K562 (cell line): ENCODE measurements at regions not wholly inside any gene's neighbourhood (a gene's known extent, or its start where the extent isn't known, plus 50 kb on each side); places are given as distances from the start of the nearest gene placed in this dataset.
A peak's percentile ranks its signal among the peaks of the same experiment; 100 is the strongest.

Source experiments
- ATF7 ChIP-seq: fragments of 450-650 bp; IDR thresholded peaks from 2 replicates; pipeline ENCODE4 v1.7.1; 2014; ENCODE audit warnings: mild to moderate bottlenecking, moderate library complexity
- BRCA1 ChIP-seq, 2 experiments: fragments of 450-650 bp in 1 of 2; sonication (generic) in 1 of 2; formaldehyde crosslinking in 1 of 2; IDR thresholded peaks; 2 replicates each; pipeline versions ENCODE4 v1.5.0 to v1.6.1; 2017 to 2020; ENCODE audit warnings: mild to moderate bottlenecking in 1 of 2, missing genetic modification reagents in 1 of 2
- CCAR2 ChIP-seq: fragments of 200-400 bp; formaldehyde crosslinking; IDR thresholded peaks from 2 replicates; pipeline ENCODE4 v1.6.1; 2017; ENCODE audit warnings: mild to moderate bottlenecking, low read depth, low read length
- HDAC8 ChIP-seq: fragments of 450-650 bp; IDR thresholded peaks from 2 replicates; pipeline ENCODE4 v1.6.1; 2016; ENCODE audit warnings: mild to moderate bottlenecking, missing genetic modification characterization, moderate library complexity, missing compliant biosample characterization
- HIVEP1 ChIP-seq: fragments of 250-450 bp; sonication (Bioruptor Pico); IDR thresholded peaks from 2 replicates; pipeline ENCODE4 v1.4.0; 2020; ENCODE audit warnings: mild to moderate bottlenecking
- HNRNPLL ChIP-seq: fragments of 200-400 bp; formaldehyde crosslinking; IDR thresholded peaks from 2 replicates; pipeline ENCODE4 v1.6.1; 2017; ENCODE audit warnings: low read length, low read depth, mild to moderate bottlenecking; ENCODE audit not compliant: poor library complexity, severe bottlenecking
- L3MBTL2 ChIP-seq: fragments of 450-650 bp; IDR thresholded peaks from 2 replicates; pipeline ENCODE4 v1.6.1; 2016; ENCODE audit warnings: mild to moderate bottlenecking, moderate library complexity
- MEIS2 ChIP-seq: fragments of 450-650 bp; IDR thresholded peaks from 2 replicates; pipeline ENCODE4 v1.6.1; 2014; ENCODE audit warnings: mild to moderate bottlenecking; ENCODE audit not compliant: partially characterized antibody
- MIER1 ChIP-seq: fragments of 450-650 bp; IDR thresholded peaks from 2 replicates; pipeline ENCODE4 v1.6.1; 2016; ENCODE audit warnings: antibody characterized with exemption, mild to moderate bottlenecking, low read depth
- MYC ChIP-seq, 2 experiments: fragments of 250-450 bp in 1 of 2; sonication (Bioruptor Pico) in 1 of 2; IDR thresholded peaks; 2 replicates each; pipeline versions ENCODE4 v1.5.1 to v1.6.1; 2012 to 2021; ENCODE audit warnings: low read depth in 2 of 2, borderline replicate concordance in 1 of 2, improper control_type of control experiment in 1 of 2, low read length in 1 of 2, mild to moderate bottlenecking in 1 of 2, moderate library complexity in 1 of 2
- SRSF1 ChIP-seq: fragments of 200-400 bp; formaldehyde crosslinking; IDR thresholded peaks from 2 replicates; pipeline ENCODE4 v1.6.1; 2017; ENCODE audit warnings: mild to moderate bottlenecking, low read depth, low read length, moderate library complexity
- TGIF2 ChIP-seq: sonication (generic); formaldehyde crosslinking; IDR thresholded peaks from 2 replicates; pipeline ENCODE4 v1.8.1; 2022; ENCODE audit warnings: mild to moderate bottlenecking, missing genetic modification reagents, moderate library complexity
- ZNF3 ChIP-seq: fragments of 250-450 bp; sonication (Bioruptor Pico); IDR thresholded peaks from 2 replicates; pipeline ENCODE4 v1.5.0; 2021; ENCODE audit warnings: mild to moderate bottlenecking, moderate library complexity
- ZNF57 ChIP-seq: fragments of 450-650 bp; formaldehyde crosslinking; IDR thresholded peaks from 2 replicates; pipeline ENCODE4 v1.4.0; 2020; ENCODE audit warnings: mild to moderate bottlenecking, moderate library complexity
- TF ChIP-seq, protein P1 (sequence below): fragments of 250-450 bp; sonication (Bioruptor Pico); IDR thresholded peaks from 2 replicates; pipeline ENCODE4 v1.8.0; 2021; ENCODE audit warnings: mild to moderate bottlenecking, moderate library complexity
- TF ChIP-seq, protein P2 (sequence below), 2 experiments: fragments of 450-650 bp; formaldehyde crosslinking in 1 of 2; IDR thresholded peaks; 2 replicates each; pipeline versions ENCODE4 v1.4.0 to v1.6.1; 2014 to 2020; ENCODE audit warnings: mild to moderate bottlenecking in 2 of 2, borderline replicate concordance in 1 of 2, low read depth in 1 of 2
- TF ChIP-seq, protein P3 (sequence below): sonication (generic); formaldehyde crosslinking; IDR thresholded peaks from 2 replicates; pipeline ENCODE4 v1.8.0; 2022; ENCODE audit warnings: missing genetic modification reagents, mild to moderate bottlenecking, borderline replicate concordance

DNA sequence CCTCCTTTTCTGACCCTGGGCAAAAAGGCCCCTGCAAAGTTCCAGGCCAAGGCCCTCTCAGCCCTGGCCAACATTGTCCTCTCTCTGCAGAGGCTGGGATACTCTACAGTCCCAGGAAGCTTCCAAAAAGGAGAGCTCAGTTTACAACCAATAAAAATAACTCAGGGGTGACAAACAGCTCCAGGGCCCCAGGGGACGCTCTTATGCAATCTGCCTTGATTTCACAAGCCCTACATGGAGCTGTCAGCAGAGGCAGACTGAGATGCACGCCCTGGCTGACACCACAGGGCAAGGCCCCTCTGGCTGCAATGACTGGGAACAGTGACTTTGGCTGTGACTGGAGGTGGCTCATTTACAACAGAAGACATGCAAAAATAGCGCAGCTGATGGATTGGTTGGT lies 129.0 kb upstream of the MED13L start (continued):
- TF ChIP-seq MYC (IDR thresholded peaks at IDR 0.05; ENCODE audit: low read depth, low read length) (0 out of 2 replicates have a peak, but pooled peaks have one; percentile 9), MYC (CRISPR knock-in tag; IDR thresholded peaks at IDR 0.05; ENCODE audit: borderline replicate concordance, low read depth) (no peak), MIER1 (no peak), HDAC8 (no peak), MEIS2 (peak; percentile 63), HIVEP1 (CRISPR knock-in tag) (no peak), CCAR2 (no peak), HNRNPLL (no peak), ZNF3 (CRISPR knock-in tag) (no peak), L3MBTL2 (peak; percentile 30; the same call in 1 of the 2 replicates), BRCA1 (IDR thresholded peaks at IDR 0.05) (no peak), BRCA1 (CRISPR knock-in tag; IDR thresholded peaks at IDR 0.05) (no peak), ZNF57 (CRISPR knock-in tag) (no peak), SRSF1 (no peak), TGIF2 (CRISPR knock-in tag) (no peak), ATF7 (no peak; the same call in 1 of the 2 replicates)
- TF ChIP-seq, protein P1, sequence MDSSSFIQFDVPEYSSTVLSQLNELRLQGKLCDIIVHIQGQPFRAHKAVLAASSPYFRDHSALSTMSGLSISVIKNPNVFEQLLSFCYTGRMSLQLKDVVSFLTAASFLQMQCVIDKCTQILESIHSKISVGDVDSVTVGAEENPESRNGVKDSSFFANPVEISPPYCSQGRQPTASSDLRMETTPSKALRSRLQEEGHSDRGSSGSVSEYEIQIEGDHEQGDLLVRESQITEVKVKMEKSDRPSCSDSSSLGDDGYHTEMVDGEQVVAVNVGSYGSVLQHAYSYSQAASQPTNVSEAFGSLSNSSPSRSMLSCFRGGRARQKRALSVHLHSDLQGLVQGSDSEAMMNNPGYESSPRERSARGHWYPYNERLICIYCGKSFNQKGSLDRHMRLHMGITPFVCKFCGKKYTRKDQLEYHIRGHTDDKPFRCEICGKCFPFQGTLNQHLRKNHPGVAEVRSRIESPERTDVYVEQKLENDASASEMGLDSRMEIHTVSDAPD (CRISPR knock-in tag): no peak
- TF ChIP-seq, protein P2, sequence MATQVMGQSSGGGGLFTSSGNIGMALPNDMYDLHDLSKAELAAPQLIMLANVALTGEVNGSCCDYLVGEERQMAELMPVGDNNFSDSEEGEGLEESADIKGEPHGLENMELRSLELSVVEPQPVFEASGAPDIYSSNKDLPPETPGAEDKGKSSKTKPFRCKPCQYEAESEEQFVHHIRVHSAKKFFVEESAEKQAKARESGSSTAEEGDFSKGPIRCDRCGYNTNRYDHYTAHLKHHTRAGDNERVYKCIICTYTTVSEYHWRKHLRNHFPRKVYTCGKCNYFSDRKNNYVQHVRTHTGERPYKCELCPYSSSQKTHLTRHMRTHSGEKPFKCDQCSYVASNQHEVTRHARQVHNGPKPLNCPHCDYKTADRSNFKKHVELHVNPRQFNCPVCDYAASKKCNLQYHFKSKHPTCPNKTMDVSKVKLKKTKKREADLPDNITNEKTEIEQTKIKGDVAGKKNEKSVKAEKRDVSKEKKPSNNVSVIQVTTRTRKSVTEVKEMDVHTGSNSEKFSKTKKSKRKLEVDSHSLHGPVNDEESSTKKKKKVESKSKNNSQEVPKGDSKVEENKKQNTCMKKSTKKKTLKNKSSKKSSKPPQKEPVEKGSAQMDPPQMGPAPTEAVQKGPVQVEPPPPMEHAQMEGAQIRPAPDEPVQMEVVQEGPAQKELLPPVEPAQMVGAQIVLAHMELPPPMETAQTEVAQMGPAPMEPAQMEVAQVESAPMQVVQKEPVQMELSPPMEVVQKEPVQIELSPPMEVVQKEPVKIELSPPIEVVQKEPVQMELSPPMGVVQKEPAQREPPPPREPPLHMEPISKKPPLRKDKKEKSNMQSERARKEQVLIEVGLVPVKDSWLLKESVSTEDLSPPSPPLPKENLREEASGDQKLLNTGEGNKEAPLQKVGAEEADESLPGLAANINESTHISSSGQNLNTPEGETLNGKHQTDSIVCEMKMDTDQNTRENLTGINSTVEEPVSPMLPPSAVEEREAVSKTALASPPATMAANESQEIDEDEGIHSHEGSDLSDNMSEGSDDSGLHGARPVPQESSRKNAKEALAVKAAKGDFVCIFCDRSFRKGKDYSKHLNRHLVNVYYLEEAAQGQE (IDR thresholded peaks at IDR 0.05; ENCODE audit: borderline replicate concordance): peak; percentile 63; the same call in 1 of the 2 replicates
- TF ChIP-seq, protein P2 (CRISPR knock-in tag; IDR thresholded peaks at IDR 0.05; ENCODE audit: low read depth): no peak
- TF ChIP-seq, protein P3, sequence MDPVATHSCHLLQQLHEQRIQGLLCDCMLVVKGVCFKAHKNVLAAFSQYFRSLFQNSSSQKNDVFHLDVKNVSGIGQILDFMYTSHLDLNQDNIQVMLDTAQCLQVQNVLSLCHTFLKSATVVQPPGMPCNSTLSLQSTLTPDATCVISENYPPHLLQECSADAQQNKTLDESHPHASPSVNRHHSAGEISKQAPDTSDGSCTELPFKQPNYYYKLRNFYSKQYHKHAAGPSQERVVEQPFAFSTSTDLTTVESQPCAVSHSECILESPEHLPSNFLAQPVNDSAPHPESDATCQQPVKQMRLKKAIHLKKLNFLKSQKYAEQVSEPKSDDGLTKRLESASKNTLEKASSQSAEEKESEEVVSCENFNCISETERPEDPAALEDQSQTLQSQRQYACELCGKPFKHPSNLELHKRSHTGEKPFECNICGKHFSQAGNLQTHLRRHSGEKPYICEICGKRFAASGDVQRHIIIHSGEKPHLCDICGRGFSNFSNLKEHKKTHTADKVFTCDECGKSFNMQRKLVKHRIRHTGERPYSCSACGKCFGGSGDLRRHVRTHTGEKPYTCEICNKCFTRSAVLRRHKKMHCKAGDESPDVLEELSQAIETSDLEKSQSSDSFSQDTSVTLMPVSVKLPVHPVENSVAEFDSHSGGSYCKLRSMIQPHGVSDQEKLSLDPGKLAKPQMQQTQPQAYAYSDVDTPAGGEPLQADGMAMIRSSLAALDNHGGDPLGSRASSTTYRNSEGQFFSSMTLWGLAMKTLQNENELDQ (CRISPR knock-in tag): no peak
